Testis (tissue), 2 donors: ENCODE measurements at regions not wholly inside any gene's neighbourhood (a gene's known extent, or its start where the extent isn't known, plus 50 kb on each side); places are given as distances from the start of the nearest gene placed in this dataset.

Source experiments
- POLR2A ChIP-seq: fragments of 450-650 bp; IDR thresholded peaks from one replicate; pipeline ENCODE4 v1.6.1; 2017; ENCODE audit warnings: antibody characterized with exemption, mild to moderate bottlenecking, moderate library complexity
- TF ChIP-seq, protein P1 (sequence below), 3 experiments: fragments of 450-650 bp in 2 of 3; fragments of 200-600 bp in 1 of 3; sonication (generic) in 1 of 3; IDR thresholded peaks; one replicate each; pipeline ENCODE4 v1.5.1; 2016 to 2019; ENCODE audit warnings: antibody characterized with exemption in 3 of 3, mild to moderate bottlenecking in 2 of 3, moderate library complexity in 1 of 3

DNA sequence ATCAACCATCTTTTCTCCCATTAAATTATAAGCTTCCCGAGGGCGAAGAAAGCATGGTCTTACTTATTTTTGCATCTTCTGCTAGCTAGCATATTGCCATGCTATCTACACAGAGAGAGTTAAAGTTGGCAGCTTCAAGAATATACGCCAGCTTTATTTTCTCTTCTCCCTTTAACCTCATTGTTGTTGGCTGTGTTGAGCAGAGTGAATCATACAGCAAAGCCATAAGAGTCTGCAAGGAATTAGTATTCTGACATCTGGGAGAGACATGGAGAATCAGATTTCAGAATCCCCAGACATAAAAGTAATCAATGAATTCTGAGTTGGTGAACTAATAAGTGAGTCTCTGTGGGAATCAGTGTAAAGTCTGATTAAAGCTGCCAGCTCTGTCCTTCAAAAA is 649.6 kb upstream of the PTBP2 start:
- TF ChIP-seq, protein P1, sequence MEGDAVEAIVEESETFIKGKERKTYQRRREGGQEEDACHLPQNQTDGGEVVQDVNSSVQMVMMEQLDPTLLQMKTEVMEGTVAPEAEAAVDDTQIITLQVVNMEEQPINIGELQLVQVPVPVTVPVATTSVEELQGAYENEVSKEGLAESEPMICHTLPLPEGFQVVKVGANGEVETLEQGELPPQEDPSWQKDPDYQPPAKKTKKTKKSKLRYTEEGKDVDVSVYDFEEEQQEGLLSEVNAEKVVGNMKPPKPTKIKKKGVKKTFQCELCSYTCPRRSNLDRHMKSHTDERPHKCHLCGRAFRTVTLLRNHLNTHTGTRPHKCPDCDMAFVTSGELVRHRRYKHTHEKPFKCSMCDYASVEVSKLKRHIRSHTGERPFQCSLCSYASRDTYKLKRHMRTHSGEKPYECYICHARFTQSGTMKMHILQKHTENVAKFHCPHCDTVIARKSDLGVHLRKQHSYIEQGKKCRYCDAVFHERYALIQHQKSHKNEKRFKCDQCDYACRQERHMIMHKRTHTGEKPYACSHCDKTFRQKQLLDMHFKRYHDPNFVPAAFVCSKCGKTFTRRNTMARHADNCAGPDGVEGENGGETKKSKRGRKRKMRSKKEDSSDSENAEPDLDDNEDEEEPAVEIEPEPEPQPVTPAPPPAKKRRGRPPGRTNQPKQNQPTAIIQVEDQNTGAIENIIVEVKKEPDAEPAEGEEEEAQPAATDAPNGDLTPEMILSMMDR (IDR thresholded peaks at IDR 0.05), result no peak
- TF ChIP-seq POLR2A, result no peak
